GM23338 (cell line): ENCODE measurements at regions not wholly inside any gene's neighbourhood (a gene's known extent, or its start where the extent isn't known, plus 50 kb on each side); places are given as distances from the start of the nearest gene placed in this dataset.

Experiments used
- CREB1 ChIP-seq: fragments of 250-450 bp; sonication (Bioruptor Pico); IDR thresholded peaks from 2 replicates; pipeline ENCODE4 v1.5.0; 2020; ENCODE audit warnings: low read depth, mild to moderate bottlenecking, moderate library complexity
- EZH2 ChIP-seq: fragments of 200-600 bp; sonication (generic); IDR thresholded peaks from one replicate; pipeline ENCODE4 v1.8.0; 2017; ENCODE audit warnings: antibody characterized with exemption, mild to moderate bottlenecking, low read depth; ENCODE audit not compliant: unreplicated experiment
- EZH2phosphoT487 ChIP-seq: fragments of 200-600 bp; sonication (generic); IDR thresholded peaks from one replicate; pipeline ENCODE4 v1.8.1; 2018; ENCODE audit warnings: antibody characterized with exemption; ENCODE audit not compliant: unreplicated experiment
- JUNB ChIP-seq: IDR thresholded peaks from one replicate; pipeline ENCODE4 v1.6.1; 2016; ENCODE audit warnings: antibody characterized with exemption; ENCODE audit not compliant: unreplicated experiment
- NANOG ChIP-seq: IDR thresholded peaks from 2 replicates; pipeline ENCODE4 v1.6.1; 2016; ENCODE audit warnings: antibody characterized with exemption, borderline replicate concordance
- POLR2AphosphoS5 ChIP-seq: IDR thresholded peaks from 2 replicates; pipeline ENCODE4 v1.6.1; 2016; ENCODE audit warnings: antibody characterized with exemption, low read depth
- STAT1 ChIP-seq: IDR thresholded peaks from one replicate; pipeline ENCODE4 v1.6.1; 2016; ENCODE audit warnings: antibody characterized with exemption; ENCODE audit not compliant: unreplicated experiment
- ZNF114 ChIP-seq: fragments of 250-450 bp; sonication (Bioruptor Pico); IDR thresholded peaks from 2 replicates; pipeline ENCODE4 v1.5.0; 2020; ENCODE audit warnings: mild to moderate bottlenecking, moderate library complexity
- ZNF331 ChIP-seq: fragments of 250-450 bp; sonication (Bioruptor Pico); IDR thresholded peaks from 2 replicates; pipeline ENCODE4 v1.5.0; 2020; ENCODE audit warnings: low read depth, mild to moderate bottlenecking, moderate library complexity
- TF ChIP-seq, protein P1 (sequence below), 2 experiments: fragments of 200-600 bp in 1 of 2; sonication (generic) in 1 of 2; conservative IDR thresholded peaks; 2 replicates each; pipeline versions ENCODE4 v1.5.1 to v1.6.1; 2016 to 2017; ENCODE audit warnings: antibody characterized with exemption in 2 of 2, low read depth in 2 of 2, mild to moderate bottlenecking in 2 of 2, moderate library complexity in 1 of 2
- TF ChIP-seq, protein P2 (sequence below): IDR thresholded peaks from 2 replicates; pipeline ENCODE4 v1.6.1; 2016; ENCODE audit warnings: antibody characterized with exemption
- TF ChIP-seq, protein P3 (sequence below): IDR thresholded peaks from one replicate; pipeline ENCODE4 v1.6.1; 2018; ENCODE audit warnings: antibody characterized with exemption; ENCODE audit not compliant: unreplicated experiment
- TF ChIP-seq, protein P4 (sequence below): fragments of 250-450 bp; sonication (Bioruptor Pico); IDR thresholded peaks from 2 replicates; pipeline ENCODE4 v1.5.0; 2020; ENCODE audit warnings: mild to moderate bottlenecking, moderate library complexity

DNA sequence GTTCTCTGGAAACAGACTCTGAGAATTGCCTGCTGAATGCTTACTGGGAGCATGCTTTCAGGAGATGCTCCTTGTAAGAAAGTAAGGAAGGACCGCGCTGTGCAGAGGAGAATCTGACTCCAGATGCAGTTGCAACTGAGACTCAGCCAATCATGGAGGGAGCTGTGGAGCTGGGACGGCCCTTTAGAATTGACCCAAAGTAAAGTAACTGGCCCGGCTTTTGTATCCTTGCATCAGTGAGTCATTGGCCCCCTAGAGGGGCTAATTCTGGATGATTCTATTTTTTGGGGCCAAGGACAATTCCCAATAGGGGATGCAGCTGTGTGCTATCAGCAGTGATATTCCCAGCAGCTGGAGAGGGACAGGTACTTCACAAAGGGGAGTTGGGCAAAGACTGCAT lies 170.4 kb downstream of the PTEN start:
- TF ChIP-seq, protein P1, sequence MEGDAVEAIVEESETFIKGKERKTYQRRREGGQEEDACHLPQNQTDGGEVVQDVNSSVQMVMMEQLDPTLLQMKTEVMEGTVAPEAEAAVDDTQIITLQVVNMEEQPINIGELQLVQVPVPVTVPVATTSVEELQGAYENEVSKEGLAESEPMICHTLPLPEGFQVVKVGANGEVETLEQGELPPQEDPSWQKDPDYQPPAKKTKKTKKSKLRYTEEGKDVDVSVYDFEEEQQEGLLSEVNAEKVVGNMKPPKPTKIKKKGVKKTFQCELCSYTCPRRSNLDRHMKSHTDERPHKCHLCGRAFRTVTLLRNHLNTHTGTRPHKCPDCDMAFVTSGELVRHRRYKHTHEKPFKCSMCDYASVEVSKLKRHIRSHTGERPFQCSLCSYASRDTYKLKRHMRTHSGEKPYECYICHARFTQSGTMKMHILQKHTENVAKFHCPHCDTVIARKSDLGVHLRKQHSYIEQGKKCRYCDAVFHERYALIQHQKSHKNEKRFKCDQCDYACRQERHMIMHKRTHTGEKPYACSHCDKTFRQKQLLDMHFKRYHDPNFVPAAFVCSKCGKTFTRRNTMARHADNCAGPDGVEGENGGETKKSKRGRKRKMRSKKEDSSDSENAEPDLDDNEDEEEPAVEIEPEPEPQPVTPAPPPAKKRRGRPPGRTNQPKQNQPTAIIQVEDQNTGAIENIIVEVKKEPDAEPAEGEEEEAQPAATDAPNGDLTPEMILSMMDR (conservative IDR thresholded peaks at IDR 0.05; ENCODE audit: low read depth in 2 of 2): no peak
- TF ChIP-seq, protein P2, sequence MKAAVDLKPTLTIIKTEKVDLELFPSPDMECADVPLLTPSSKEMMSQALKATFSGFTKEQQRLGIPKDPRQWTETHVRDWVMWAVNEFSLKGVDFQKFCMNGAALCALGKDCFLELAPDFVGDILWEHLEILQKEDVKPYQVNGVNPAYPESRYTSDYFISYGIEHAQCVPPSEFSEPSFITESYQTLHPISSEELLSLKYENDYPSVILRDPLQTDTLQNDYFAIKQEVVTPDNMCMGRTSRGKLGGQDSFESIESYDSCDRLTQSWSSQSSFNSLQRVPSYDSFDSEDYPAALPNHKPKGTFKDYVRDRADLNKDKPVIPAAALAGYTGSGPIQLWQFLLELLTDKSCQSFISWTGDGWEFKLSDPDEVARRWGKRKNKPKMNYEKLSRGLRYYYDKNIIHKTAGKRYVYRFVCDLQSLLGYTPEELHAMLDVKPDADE: no peak
- TF ChIP-seq EZH2phosphoT487 (no peak), EZH2 (no peak), POLR2AphosphoS5 (no peak), JUNB (no peak), STAT1 (no peak), NANOG (no peak), CREB1 (CRISPR knock-in tag) (no peak), ZNF114 (no peak), ZNF331 (CRISPR knock-in tag) (no peak)
- TF ChIP-seq, protein P3, sequence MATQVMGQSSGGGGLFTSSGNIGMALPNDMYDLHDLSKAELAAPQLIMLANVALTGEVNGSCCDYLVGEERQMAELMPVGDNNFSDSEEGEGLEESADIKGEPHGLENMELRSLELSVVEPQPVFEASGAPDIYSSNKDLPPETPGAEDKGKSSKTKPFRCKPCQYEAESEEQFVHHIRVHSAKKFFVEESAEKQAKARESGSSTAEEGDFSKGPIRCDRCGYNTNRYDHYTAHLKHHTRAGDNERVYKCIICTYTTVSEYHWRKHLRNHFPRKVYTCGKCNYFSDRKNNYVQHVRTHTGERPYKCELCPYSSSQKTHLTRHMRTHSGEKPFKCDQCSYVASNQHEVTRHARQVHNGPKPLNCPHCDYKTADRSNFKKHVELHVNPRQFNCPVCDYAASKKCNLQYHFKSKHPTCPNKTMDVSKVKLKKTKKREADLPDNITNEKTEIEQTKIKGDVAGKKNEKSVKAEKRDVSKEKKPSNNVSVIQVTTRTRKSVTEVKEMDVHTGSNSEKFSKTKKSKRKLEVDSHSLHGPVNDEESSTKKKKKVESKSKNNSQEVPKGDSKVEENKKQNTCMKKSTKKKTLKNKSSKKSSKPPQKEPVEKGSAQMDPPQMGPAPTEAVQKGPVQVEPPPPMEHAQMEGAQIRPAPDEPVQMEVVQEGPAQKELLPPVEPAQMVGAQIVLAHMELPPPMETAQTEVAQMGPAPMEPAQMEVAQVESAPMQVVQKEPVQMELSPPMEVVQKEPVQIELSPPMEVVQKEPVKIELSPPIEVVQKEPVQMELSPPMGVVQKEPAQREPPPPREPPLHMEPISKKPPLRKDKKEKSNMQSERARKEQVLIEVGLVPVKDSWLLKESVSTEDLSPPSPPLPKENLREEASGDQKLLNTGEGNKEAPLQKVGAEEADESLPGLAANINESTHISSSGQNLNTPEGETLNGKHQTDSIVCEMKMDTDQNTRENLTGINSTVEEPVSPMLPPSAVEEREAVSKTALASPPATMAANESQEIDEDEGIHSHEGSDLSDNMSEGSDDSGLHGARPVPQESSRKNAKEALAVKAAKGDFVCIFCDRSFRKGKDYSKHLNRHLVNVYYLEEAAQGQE: no peak
- TF ChIP-seq, protein P4, sequence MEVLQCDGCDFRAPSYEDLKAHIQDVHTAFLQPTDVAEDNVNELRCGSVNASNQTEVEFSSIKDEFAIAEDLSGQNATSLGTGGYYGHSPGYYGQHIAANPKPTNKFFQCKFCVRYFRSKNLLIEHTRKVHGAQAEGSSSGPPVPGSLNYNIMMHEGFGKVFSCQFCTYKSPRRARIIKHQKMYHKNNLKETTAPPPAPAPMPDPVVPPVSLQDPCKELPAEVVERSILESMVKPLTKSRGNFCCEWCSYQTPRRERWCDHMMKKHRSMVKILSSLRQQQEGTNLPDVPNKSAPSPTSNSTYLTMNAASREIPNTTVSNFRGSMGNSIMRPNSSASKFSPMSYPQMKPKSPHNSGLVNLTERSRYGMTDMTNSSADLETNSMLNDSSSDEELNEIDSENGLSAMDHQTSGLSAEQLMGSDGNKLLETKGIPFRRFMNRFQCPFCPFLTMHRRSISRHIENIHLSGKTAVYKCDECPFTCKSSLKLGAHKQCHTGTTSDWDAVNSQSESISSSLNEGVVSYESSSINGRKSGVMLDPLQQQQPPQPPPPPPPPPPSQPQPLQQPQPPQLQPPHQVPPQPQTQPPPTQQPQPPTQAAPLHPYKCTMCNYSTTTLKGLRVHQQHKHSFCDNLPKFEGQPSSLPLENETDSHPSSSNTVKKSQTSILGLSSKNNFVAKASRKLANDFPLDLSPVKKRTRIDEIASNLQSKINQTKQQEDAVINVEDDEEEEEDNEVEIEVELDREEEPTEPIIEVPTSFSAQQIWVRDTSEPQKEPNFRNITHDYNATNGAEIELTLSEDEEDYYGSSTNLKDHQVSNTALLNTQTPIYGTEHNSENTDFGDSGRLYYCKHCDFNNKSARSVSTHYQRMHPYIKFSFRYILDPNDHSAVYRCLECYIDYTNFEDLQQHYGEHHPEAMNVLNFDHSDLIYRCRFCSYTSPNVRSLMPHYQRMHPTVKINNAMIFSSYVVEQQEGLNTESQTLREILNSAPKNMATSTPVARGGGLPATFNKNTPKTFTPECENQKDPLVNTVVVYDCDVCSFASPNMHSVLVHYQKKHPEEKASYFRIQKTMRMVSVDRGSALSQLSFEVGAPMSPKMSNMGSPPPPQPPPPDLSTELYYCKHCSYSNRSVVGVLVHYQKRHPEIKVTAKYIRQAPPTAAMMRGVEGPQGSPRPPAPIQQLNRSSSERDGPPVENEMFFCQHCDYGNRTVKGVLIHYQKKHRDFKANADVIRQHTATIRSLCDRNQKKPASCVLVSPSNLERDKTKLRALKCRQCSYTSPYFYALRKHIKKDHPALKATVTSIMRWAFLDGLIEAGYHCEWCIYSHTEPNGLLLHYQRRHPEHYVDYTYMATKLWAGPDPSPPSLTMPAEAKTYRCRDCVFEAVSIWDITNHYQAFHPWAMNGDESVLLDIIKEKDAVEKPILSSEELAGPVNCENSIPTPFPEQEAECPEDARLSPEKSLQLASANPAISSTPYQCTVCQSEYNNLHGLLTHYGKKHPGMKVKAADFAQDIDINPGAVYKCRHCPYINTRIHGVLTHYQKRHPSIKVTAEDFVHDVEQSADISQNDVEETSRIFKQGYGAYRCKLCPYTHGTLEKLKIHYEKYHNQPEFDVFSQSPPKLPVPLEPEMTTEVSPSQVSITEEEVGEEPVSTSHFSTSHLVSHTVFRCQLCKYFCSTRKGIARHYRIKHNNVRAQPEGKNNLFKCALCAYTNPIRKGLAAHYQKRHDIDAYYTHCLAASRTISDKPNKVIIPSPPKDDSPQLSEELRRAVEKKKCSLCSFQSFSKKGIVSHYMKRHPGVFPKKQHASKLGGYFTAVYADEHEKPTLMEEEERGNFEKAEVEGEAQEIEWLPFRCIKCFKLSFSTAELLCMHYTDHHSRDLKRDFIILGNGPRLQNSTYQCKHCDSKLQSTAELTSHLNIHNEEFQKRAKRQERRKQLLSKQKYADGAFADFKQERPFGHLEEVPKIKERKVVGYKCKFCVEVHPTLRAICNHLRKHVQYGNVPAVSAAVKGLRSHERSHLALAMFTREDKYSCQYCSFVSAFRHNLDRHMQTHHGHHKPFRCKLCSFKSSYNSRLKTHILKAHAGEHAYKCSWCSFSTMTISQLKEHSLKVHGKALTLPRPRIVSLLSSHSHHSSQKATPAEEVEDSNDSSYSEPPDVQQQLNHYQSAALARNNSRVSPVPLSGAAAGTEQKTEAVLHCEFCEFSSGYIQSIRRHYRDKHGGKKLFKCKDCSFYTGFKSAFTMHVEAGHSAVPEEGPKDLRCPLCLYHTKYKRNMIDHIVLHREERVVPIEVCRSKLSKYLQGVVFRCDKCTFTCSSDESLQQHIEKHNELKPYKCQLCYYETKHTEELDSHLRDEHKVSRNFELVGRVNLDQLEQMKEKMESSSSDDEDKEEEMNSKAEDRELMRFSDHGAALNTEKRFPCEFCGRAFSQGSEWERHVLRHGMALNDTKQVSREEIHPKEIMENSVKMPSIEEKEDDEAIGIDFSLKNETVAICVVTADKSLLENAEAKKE (CRISPR knock-in tag): no peak
